ENCODE measurements at regions not wholly inside any gene's neighbourhood (a gene's known extent, or its start where the extent isn't known, plus 50 kb on each side); places are given as distances from the start of the nearest gene placed in this dataset.
"Not testable (repeated sequence)": the region's sequence is repeated elsewhere in the genome, so short reads cannot be mapped to it uniquely, and the experiment has no call there.

DNA sequence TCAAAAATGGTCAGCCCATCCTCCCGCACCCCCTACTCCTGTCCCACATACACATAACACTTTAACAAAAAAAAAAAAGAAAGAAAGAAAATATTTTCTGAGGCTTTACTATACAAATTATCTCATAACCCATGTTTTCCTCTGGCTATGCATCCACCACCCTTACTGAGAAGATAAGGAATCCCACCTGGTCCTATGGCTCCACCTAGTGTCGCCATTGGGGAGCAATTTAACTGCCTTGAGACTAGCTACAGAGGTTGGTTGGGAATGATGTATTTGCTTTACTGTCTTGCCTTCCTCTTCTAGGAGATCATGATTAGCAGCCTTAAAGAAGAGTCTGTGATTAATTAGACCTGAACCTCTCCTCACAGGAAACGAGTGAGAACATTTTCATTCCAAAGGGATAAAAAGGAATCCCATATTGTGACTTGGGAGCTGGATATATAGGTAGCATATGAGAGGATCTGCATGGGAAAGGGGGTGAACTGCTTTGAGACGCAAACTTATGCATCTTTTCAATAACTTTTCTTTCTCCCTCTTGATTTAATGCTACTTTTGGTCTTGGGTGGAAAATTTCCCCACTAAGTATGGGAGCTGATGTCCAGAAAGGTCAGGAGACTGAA, 77.7 kb upstream of the SELENOP start:
- peak; percentile 64 for DNase-seq

DNA sequence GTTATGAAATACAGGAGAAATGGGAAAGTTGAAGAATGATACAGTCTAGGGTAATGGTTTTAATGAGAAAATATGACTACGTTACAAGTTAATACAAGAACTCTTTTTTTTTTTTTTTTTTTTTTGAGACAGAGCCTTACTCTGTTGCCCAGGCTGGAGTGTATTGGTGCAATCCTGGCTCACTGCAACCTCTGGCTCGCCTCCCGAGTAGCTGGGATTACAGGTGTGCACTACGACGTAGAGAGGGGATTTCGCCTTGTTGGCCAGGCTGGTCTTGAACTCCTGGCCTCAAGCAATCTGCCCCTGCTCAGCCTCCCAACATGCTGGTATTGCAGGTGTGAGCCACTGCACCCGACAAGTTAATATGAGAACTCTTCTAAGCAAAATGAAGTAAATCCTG, 77.1 kb upstream of the SELENOP start:
- DNase-seq: no peak

DNA sequence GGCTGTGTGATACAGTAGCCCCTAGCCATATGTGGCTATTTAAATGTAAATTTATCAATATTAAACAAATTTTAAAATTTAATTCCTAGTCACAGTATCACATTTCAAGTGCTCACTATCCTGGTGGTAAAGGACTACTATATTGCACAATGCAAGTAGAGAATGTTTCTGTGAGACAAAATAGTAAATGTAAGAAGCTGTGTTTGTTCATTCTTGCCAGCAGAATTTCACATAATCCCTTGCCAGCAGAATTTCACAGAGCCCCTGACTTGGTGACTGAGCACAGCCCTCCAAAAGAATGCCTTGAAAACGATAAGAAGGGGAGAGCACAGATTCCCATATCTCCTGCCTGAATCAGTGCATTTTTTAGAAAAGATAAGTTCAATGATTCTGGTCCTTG, 75.9 kb upstream of the SELENOP start:
- no peak for DNase-seq

DNA sequence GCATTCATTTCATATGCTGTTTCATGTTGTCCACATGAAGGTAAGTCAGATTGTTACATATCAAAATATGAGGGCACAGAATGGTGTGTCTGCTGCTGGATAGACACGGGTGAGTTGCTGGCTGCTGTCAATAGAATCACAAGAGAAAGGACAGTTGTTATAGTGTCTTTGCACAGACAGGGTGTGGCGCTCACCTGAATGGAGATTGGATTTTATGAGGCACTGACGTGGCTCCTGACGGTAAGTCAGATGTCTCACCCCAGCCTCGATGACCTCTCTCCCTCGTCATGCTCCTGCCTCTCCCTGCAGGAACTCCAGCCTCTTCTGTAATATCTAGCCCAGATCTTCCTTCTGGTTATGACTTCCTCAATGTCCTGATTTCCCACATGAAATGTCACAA, 75.4 kb upstream of the SELENOP start:
- DNase-seq: peak; percentile 62

DNA sequence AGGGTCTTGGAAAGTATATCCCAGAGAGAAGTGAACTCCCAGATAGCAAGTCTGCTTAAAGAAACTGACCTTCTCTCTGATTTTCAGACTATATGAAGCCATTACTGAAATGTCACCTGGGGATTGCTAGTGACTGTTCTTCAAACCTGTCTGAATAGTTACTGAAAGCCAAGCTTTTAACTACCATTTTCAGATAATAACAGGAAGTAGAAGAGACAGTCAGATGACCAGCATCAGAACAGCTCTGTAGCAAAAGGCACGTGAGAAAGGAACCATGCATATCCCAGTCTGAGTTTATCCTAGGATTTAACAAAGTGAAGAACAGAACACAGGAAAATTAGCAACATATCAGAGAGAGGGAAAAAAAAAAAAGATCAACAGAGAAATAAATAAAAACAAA, 74.9 kb upstream of the SELENOP start:
- DNase-seq: no peak

DNA sequence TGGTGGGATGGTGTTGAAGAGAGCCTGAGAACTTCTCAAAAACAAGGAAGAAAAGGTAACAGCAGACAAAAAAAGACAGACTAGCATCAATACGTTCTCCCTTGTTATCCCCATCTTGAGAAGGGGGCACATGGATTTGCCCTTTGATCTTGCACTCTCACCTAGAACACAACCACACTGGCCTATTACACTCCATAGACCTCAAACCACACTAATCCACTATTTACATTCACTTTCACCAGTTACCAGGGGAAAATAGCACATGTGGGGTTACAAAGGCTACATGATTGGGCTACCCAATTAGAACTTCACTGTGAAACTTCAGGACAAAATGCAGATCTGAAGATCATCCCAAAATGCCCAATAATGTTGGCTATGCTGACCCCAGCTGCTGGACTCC, 72.6 kb upstream of the SELENOP start:
- DNase-seq: no peak

DNA sequence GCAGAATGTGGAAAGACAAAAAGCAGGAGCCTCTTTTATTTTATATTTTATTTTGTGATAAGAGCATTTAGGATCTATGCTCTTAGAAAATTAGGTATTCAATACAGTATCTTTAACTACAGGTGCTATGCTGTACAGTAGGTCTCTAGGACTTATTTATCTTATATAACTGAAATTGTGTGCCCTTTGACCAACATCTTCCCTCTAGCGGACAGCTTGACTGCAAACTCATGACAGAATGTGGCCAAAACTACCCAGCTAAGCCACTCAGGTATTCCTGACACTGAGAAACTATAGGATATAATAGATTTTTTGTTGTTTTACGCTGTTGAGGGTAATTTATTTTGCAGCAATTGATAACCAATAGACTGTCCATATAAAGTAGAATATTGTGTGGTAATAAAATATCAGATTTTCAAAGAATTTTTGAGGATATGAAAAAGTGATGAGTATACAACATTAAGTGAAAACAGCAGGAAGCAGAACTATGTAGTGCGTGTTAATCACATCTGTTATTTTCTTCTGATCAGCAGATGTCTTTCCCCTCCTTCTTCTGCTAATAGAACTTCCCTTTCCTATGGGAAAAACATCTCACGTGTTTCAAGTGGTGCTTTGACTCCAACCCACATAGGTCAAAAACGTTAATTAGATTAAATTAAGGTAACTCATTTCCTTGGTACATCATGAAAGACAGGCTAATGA, 69.9 kb upstream of the SELENOP start:
- DNase-seq: no peak

DNA sequence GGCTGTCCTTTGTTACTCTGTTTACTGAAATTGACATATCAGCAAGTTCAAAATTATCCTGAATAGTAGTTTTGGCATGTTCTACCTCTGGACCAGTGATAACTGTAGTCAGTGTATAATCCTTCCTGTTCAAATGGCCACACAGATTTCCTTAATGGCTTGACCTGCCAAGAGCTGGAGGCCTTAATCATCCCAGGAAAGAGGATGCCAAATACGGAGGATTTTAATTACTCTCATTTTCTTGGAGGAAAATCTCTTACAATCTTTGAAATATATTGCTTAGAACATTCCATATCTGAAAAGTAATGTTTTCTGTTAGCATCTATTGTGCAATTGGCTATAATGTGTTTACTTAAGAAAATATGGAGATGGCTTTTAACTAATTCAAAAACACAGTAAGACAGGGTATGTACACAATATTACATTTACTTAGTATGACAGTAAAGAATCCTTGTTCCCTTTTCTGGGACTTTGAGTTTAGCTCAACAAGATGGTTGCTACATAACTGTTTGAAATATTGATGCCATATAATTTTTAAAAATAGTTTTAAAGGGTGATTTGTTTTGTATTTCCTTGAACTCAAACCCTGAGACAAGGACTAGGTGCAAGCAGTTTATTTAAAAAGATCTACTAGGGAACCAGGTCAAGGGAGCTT, 68.9 kb upstream of the SELENOP start:
- no peak for DNase-seq

DNA sequence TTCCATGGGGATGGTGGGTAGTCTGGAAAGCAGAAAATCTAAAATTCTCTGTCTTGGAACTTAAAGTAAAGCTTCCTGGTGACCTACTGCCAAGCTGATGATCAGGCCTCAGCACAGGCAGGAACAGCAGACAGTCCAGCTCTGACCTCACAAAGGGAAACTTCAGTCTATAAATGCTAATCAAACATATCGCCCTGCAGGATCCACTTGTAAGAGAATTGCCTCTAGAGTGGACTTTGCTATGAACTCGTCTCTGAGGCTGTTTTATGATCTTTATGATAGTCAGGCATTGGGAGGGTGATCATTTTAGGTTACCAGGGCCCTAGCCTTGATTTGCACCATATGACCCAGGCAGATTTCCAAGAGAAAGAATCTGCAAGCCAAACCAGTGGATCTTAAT, 67.6 kb upstream of the SELENOP start:
- no peak for DNase-seq

DNA sequence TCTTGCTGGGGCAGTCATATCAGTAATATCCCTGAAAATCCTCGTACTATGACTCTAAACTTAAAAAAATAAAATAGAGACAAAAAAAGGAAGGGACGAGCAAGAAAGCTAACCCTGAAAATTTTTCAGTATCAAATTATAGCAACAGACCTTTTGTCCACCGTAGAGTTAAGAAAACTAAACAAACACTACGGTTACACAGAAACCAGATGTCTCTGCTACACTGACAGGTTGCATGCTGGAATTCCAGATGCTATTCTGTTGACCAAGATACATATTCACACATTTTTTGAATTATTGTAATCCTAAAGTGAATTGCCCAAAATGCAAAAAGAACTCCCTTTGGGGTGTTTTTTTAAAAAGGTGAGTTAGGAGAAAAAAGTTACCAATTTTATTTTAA, 66.9 kb upstream of the SELENOP start:
- DNase-seq: no peak

DNA sequence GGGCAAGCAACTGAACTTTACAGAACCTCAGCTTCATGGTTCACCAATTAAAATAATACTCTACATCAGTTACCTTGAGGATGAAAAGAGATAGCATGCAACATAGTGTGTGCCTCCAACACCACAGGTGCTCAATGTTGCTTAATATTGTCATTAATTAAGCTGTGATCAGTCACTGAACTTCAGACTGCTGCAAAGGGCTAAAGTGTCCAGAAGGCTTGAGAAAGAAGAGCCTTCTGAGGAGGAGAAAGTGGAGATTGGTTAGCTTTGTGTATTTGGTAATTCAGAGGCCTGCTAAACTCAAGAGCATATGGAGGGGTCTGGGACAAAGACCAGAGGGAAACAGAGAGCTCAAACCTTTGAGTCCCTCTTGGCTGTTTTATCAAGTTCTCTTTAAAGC, 66.3 kb upstream of the SELENOP start:
- DNase-seq: no peak

DNA sequence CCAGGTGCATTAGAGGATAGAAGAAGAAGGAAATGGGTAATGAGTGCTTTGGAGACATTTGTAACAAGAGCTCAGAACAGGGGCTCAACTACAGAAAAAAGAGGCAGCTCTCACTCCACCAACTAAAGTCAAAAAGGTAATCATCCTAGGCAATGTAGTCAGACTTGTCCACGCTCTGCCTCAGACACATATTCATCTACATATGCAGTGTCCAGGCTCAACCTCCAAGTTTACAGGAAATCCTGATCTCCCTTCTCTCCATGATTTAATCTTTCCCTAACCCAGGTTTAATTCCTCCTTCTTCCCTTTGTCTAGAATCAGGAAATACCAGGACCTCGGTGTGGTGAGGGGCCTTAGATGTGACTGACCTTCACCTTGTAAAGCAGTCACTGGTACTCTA, 65.7 kb upstream of the SELENOP start:
- DNase-seq: no peak

DNA sequence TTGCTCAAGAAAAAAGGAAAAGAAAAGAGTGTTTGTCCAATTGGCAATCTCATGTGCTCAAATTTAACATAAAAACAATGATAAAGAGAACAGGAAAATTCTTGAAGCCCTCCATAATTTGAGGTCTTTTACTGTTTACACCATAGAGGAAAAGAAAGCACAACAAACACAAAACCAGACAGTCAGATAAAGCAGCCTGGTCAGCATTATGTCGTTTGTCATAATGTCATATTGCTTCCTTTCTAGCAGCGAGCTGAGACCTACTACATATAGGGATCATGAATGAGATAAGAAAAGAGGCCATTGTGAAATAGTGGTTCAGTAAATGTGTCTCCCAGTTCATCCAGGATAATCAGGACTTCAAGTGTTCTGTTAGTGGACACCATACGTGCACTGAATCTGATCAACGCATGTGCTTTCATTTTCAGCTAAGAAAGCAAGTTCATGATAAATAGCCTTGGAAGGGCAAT, 64.7 kb upstream of the SELENOP start:
- no peak for DNase-seq

DNA sequence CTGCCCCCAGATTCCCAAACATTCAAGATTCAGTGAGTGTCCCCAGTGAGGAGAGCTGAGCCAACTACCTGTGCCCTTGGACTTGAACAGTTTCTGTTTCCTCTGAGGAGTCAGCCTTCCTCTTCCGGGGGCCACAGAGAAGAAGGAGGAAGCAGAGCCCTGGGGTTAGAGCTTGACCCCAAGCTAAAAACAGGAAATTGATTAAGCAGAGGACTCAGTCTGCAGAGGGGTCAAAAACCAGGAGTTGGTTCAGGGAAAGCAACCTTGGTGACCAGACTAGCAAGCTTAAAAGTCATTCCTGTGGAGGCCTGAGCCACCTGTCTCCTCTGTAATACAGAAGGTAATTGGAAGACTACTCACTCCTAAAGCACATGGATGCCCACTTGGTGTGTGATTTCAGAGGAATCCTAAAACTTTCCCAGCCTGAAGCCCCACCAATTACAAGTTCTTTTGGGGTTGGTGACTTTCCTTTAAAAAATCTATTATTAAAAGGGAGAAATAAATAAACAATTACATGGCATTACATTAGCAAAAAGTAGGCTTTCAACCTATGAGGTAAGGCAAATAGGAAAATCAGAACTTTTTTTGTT, 64.2 kb upstream of the SELENOP start:
- DNase-seq: no peak

DNA sequence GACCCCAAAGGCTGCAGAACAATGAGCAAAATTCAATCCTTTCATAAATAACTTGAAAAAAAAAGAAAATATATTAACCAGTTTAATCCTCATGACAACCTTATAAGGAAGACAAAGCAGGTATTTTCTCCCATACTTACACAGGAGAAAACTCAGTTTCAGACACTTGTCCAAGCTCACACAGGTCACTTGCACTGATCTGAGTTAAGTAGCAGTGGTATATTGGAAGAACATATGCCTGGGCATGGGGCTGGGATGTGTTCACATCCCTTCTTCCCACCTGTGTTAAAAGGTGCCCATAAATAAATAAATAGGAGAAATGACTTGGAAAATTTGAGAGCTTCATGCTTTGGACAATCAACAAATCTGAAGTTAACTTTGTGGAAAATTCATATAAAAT, 63.5 kb upstream of the SELENOP start:
- DNase-seq: no peak

DNA sequence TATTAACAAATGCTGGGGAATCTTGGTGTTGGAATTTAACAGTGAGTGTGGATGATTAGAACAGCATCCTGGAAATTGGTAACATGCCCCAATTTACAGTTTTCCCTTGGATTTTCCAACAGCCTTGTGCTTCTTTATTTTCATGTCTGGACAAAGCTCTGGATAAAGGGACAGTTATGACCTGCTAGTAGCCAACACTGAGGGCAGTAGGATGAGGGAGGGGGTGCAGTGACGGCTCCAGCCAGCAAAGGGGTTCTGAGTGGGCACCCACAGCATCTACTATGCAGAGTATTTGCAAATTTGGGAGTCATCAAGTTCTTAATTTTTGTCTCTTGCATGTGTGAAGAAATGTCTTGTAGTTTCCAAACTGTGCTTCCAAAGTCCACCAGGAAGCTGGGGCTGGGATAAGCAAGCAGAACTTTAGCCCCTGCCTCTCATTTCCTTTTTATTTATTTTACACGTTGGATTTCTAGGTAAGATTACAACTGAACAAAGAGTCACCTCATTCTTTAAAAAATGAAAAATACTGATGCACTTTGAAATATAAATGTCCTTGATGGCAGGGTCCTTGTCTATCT, 63.0 kb upstream of the SELENOP start:
- no peak for DNase-seq

DNA sequence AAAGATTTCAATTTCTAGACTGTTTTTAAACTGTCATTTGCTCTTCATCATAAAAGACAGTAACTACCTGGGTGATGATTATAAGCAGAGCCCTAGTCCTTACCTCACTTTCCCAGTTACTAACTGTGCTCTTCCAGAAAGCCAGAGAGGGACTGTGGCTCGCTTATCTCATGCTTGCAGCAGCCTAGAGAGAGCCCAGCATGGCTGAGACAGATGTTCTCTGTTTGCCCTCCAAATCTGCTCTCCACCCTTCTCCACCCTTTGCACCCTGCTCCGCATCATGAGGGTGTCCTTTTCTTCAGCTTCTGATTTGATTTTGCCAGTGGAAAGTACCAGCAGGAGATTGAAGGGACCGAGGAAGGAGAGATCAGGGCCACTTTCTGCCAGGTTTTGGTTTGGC, 61.2 kb upstream of the SELENOP start:
- no peak for DNase-seq

DNA sequence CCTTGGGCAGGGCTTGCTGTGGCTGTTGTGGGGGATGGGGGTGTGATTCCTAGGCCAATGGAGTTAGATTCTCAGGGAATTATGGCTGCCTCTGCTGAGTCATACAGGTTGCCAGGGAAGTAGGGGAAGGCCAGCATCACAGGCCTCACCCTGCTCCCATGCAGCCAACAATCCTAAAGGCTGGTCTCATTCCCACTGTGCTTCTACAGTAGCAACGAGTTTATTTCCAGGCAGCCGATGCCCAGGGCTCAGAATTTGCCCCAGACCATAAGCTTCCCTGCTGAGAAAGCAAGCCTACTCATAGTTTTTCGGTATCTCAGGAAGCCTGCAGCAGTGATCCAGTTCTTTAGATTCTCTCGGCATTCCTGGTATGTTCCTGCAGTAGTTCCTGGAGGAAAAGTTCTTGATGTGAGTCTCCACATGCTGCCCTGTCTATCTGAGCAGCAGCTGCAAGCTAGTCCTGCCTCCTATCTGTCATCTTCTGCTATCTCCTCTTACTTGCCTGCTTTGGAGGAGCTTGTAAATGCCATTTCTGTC, 59.3 kb upstream of the SELENOP start:
- no peak for DNase-seq

DNA sequence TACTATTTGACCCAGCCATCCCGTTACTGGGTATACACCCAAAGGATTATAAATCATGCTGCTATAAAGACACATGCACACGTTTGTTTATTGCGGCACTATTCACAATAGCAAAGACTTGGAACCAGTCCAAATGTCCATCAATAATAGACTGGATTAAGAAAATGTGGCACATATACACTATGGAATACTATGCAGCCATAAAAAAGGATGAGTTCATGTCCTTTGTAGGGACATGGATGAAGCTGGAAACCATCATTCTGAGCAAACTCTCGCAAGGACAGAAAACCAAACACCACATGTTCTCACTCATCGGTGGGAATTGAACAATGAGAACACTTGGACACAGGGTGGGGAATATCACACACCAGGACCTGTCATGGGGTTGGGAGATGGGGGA, 56.7 kb upstream of the SELENOP start:
- not testable (repeated sequence) for DNase-seq

DNA sequence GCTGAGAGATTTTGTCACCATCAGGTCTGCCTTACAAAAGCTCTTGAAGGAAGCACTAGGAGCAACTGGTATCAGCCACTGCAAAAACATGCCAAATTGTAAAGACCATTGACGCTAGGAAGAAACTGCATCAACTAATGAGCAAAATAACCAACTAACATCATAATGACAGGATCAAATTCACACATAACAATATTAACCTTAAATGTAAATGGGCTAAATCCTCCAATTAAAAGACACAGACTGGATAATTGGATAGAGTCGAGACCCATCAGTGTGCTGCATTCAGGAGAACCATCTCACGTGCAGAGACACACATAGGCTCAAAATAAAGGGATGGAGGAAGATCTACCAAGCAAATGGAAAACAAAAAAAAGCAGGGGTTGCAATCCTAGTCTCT, 53.1 kb upstream of the SELENOP start:
- not testable (repeated sequence) for DNase-seq
